GM23338 (cell line): ENCODE measurements at regions not wholly inside any gene's neighbourhood (a gene's known extent, or its start where the extent isn't known, plus 50 kb on each side); places are given as distances from the start of the nearest gene placed in this dataset.

Source experiments
- ATAC-seq: fragments of 200-7000 bp; cut with Tn5 transposase; 3 replicates; pipeline ENCODE4 v1.9.1; 2020
- DNase-seq: peaks from one replicate; pipeline ENCODE4 v3.0.0-alpha.2; 2015; ENCODE audit warnings: low spot score
- H2AFZ ChIP-seq: fragments of 200-600 bp; sonication (generic); 2 replicates; pipeline ENCODE4 v1.8.0; 2016; ENCODE audit warnings: antibody characterized with exemption, mild to moderate bottlenecking, moderate library complexity
- H3F3A ChIP-seq: fragments of 200-600 bp; sonication (generic); replicated peaks from 2 replicates; pipeline ENCODE4 v1.8.0; 2017; ENCODE audit warnings: antibody characterized with exemption, mixed run types, low read depth
- H3K27ac ChIP-seq: fragments of 200-600 bp; sonication (generic); 2 replicates; pipeline ENCODE4 v1.6.1; 2016; ENCODE audit warnings: low read depth
- H3K27me3 ChIP-seq: fragments of 200-600 bp; sonication (generic); 2 replicates; pipeline ENCODE4 v1.8.0; 2016; ENCODE audit warnings: mild to moderate bottlenecking, mixed run types, moderate library complexity; ENCODE audit not compliant: insufficient read depth
- H3K36me3 ChIP-seq: fragments of 200-600 bp; sonication (generic); 2 replicates; pipeline ENCODE4 v1.8.0; 2016; ENCODE audit warnings: mild to moderate bottlenecking; ENCODE audit not compliant: insufficient read depth
- H3K4me1 ChIP-seq: fragments of 200-600 bp; sonication (generic); 2 replicates; pipeline ENCODE4 v1.8.0; 2016; ENCODE audit warnings: mild to moderate bottlenecking, moderate library complexity; ENCODE audit not compliant: insufficient read depth
- H3K4me2 ChIP-seq: fragments of 200-600 bp; sonication (generic); 2 replicates; pipeline ENCODE4 v1.7.1; 2017; ENCODE audit warnings: mixed run types
- H3K4me3 ChIP-seq: fragments of 200-600 bp; sonication (generic); 2 replicates; pipeline ENCODE4 v1.6.1; 2016; ENCODE audit warnings: mixed run types
- H3K79me2 ChIP-seq: fragments of 200-600 bp; sonication (generic); replicated peaks from 2 replicates; pipeline ENCODE4 v1.8.0; 2017; ENCODE audit warnings: mild to moderate bottlenecking; ENCODE audit not compliant: insufficient read depth
- H3K9me2 ChIP-seq: fragments of 200-600 bp; sonication (generic); 2 replicates; pipeline ENCODE4 v1.8.0; 2017; ENCODE audit not compliant: insufficient read depth
- H4K20me1 ChIP-seq: fragments of 200-600 bp; sonication (generic); replicated peaks from 2 replicates; pipeline ENCODE4 v1.8.0; 2017; ENCODE audit warnings: mild to moderate bottlenecking; ENCODE audit not compliant: insufficient read depth
- H3K27ac Mint-ChIP-seq: 2 replicates; pipeline ENCODE4 v1.8.0; 2020; ENCODE audit warnings: inconsistent platforms, mild to moderate bottlenecking, moderate library complexity, mixed read lengths
- H3K27me3 Mint-ChIP-seq: 3 replicates; pipeline ENCODE4 v1.8.0; 2022; ENCODE audit warnings: low read depth, mild to moderate bottlenecking, moderate library complexity, mixed read lengths, inconsistent platforms; ENCODE audit not compliant: insufficient read depth, poor library complexity
- H3K36me3 Mint-ChIP-seq: 3 replicates; pipeline ENCODE4 v1.8.0; 2021; ENCODE audit warnings: low read depth, mild to moderate bottlenecking, inconsistent platforms, moderate library complexity, mixed read lengths
- H3K4me1 Mint-ChIP-seq: 3 replicates; pipeline ENCODE4 v1.8.0; 2020; ENCODE audit warnings: mild to moderate bottlenecking, inconsistent platforms, mixed read lengths
- H3K4me3 Mint-ChIP-seq: 3 replicates; pipeline ENCODE4 v1.8.0; 2021; ENCODE audit warnings: moderate library complexity, mild to moderate bottlenecking, inconsistent platforms, mixed read lengths
- H3K9me3 Mint-ChIP-seq: 3 replicates; pipeline ENCODE4 v1.8.0; 2020; ENCODE audit warnings: moderate library complexity, mild to moderate bottlenecking, inconsistent platforms, mixed read lengths
- CREB1 ChIP-seq: fragments of 250-450 bp; sonication (Bioruptor Pico); IDR thresholded peaks from 2 replicates; pipeline ENCODE4 v1.5.0; 2020; ENCODE audit warnings: low read depth, mild to moderate bottlenecking, moderate library complexity
- CTCF ChIP-seq, 2 experiments: fragments of 200-600 bp in 1 of 2; sonication (generic) in 1 of 2; conservative IDR thresholded peaks; 2 replicates each; pipeline versions ENCODE4 v1.5.1 to v1.6.1; 2016 to 2017; ENCODE audit warnings: antibody characterized with exemption in 2 of 2, low read depth in 2 of 2, mild to moderate bottlenecking in 2 of 2, moderate library complexity in 1 of 2
- ETS1 ChIP-seq: IDR thresholded peaks from 2 replicates; pipeline ENCODE4 v1.6.1; 2016; ENCODE audit warnings: antibody characterized with exemption
- EZH2 ChIP-seq: fragments of 200-600 bp; sonication (generic); IDR thresholded peaks from one replicate; pipeline ENCODE4 v1.8.0; 2017; ENCODE audit warnings: antibody characterized with exemption, mild to moderate bottlenecking, low read depth; ENCODE audit not compliant: unreplicated experiment
- EZH2phosphoT487 ChIP-seq: fragments of 200-600 bp; sonication (generic); IDR thresholded peaks from one replicate; pipeline ENCODE4 v1.8.1; 2018; ENCODE audit warnings: antibody characterized with exemption; ENCODE audit not compliant: unreplicated experiment
- JUNB ChIP-seq: IDR thresholded peaks from one replicate; pipeline ENCODE4 v1.6.1; 2016; ENCODE audit warnings: antibody characterized with exemption; ENCODE audit not compliant: unreplicated experiment
- NANOG ChIP-seq: IDR thresholded peaks from 2 replicates; pipeline ENCODE4 v1.6.1; 2016; ENCODE audit warnings: antibody characterized with exemption, borderline replicate concordance
- POLR2AphosphoS5 ChIP-seq: IDR thresholded peaks from 2 replicates; pipeline ENCODE4 v1.6.1; 2016; ENCODE audit warnings: antibody characterized with exemption, low read depth
- REST ChIP-seq: IDR thresholded peaks from one replicate; pipeline ENCODE4 v1.6.1; 2018; ENCODE audit warnings: antibody characterized with exemption; ENCODE audit not compliant: unreplicated experiment
- STAT1 ChIP-seq: IDR thresholded peaks from one replicate; pipeline ENCODE4 v1.6.1; 2016; ENCODE audit warnings: antibody characterized with exemption; ENCODE audit not compliant: unreplicated experiment
- ZNF114 ChIP-seq: fragments of 250-450 bp; sonication (Bioruptor Pico); IDR thresholded peaks from 2 replicates; pipeline ENCODE4 v1.5.0; 2020; ENCODE audit warnings: mild to moderate bottlenecking, moderate library complexity
- ZNF331 ChIP-seq: fragments of 250-450 bp; sonication (Bioruptor Pico); IDR thresholded peaks from 2 replicates; pipeline ENCODE4 v1.5.0; 2020; ENCODE audit warnings: low read depth, mild to moderate bottlenecking, moderate library complexity
- TF ChIP-seq, protein P1 (sequence below): fragments of 250-450 bp; sonication (Bioruptor Pico); IDR thresholded peaks from 2 replicates; pipeline ENCODE4 v1.5.0; 2020; ENCODE audit warnings: mild to moderate bottlenecking, moderate library complexity

DNA sequence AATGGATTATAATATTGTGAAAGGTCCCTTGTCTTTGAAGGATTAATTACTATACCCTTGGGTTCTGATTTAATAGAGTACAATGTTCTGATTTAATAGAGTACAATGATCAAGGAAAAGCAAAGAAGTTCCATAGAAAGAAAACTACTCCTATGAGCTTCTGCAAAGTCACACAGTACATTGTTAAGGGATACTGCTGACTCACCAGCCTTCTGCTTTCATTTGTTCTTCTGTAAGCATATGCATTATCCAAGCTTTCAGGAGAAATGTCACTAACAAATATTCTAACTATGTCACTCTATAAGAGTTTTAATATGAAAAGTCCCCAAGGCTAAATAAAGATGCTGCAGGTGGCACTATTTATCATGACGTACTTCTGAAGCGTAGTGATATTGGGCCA, 396.7 kb downstream of the RFC3 start:
- TF ChIP-seq CTCF (conservative IDR thresholded peaks at IDR 0.05; ENCODE audit: low read depth in 2 of 2) (no peak), ZNF114 (CRISPR knock-in tag) (no peak), REST (no peak), ZNF331 (CRISPR knock-in tag) (no peak), CREB1 (CRISPR knock-in tag) (no peak), NANOG (no peak), STAT1 (no peak), ETS1 (no peak), JUNB (no peak), EZH2phosphoT487 (no peak), EZH2 (no peak), POLR2AphosphoS5 (no peak)
- TF ChIP-seq, protein P1, sequence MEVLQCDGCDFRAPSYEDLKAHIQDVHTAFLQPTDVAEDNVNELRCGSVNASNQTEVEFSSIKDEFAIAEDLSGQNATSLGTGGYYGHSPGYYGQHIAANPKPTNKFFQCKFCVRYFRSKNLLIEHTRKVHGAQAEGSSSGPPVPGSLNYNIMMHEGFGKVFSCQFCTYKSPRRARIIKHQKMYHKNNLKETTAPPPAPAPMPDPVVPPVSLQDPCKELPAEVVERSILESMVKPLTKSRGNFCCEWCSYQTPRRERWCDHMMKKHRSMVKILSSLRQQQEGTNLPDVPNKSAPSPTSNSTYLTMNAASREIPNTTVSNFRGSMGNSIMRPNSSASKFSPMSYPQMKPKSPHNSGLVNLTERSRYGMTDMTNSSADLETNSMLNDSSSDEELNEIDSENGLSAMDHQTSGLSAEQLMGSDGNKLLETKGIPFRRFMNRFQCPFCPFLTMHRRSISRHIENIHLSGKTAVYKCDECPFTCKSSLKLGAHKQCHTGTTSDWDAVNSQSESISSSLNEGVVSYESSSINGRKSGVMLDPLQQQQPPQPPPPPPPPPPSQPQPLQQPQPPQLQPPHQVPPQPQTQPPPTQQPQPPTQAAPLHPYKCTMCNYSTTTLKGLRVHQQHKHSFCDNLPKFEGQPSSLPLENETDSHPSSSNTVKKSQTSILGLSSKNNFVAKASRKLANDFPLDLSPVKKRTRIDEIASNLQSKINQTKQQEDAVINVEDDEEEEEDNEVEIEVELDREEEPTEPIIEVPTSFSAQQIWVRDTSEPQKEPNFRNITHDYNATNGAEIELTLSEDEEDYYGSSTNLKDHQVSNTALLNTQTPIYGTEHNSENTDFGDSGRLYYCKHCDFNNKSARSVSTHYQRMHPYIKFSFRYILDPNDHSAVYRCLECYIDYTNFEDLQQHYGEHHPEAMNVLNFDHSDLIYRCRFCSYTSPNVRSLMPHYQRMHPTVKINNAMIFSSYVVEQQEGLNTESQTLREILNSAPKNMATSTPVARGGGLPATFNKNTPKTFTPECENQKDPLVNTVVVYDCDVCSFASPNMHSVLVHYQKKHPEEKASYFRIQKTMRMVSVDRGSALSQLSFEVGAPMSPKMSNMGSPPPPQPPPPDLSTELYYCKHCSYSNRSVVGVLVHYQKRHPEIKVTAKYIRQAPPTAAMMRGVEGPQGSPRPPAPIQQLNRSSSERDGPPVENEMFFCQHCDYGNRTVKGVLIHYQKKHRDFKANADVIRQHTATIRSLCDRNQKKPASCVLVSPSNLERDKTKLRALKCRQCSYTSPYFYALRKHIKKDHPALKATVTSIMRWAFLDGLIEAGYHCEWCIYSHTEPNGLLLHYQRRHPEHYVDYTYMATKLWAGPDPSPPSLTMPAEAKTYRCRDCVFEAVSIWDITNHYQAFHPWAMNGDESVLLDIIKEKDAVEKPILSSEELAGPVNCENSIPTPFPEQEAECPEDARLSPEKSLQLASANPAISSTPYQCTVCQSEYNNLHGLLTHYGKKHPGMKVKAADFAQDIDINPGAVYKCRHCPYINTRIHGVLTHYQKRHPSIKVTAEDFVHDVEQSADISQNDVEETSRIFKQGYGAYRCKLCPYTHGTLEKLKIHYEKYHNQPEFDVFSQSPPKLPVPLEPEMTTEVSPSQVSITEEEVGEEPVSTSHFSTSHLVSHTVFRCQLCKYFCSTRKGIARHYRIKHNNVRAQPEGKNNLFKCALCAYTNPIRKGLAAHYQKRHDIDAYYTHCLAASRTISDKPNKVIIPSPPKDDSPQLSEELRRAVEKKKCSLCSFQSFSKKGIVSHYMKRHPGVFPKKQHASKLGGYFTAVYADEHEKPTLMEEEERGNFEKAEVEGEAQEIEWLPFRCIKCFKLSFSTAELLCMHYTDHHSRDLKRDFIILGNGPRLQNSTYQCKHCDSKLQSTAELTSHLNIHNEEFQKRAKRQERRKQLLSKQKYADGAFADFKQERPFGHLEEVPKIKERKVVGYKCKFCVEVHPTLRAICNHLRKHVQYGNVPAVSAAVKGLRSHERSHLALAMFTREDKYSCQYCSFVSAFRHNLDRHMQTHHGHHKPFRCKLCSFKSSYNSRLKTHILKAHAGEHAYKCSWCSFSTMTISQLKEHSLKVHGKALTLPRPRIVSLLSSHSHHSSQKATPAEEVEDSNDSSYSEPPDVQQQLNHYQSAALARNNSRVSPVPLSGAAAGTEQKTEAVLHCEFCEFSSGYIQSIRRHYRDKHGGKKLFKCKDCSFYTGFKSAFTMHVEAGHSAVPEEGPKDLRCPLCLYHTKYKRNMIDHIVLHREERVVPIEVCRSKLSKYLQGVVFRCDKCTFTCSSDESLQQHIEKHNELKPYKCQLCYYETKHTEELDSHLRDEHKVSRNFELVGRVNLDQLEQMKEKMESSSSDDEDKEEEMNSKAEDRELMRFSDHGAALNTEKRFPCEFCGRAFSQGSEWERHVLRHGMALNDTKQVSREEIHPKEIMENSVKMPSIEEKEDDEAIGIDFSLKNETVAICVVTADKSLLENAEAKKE = no peak
- H3K4me3 ChIP-seq = no peak overlapping the region
- no peaks in the 10 kb centered on the region for H3K4me1 Mint-ChIP-seq
- no peak overlapping the region for H3K4me2 ChIP-seq
- peaks cover 16% of the 10 kb centered on the region for H3K9me2 ChIP-seq
- no peaks in the 10 kb centered on the region for H3K4me1 ChIP-seq
- no peaks in the 10 kb centered on the region for H3K79me2 ChIP-seq
- no peaks in the 10 kb centered on the region for H3K27me3 ChIP-seq
- no peak overlapping the region for H3K27ac Mint-ChIP-seq
- H3F3A ChIP-seq = no peaks in the 10 kb centered on the region
- DNase-seq (no peak), ATAC-seq (no peak)
- no peak overlapping the region for H3K4me3 Mint-ChIP-seq
- H3K36me3 Mint-ChIP-seq = no peaks in the 10 kb centered on the region
- no peaks in the 10 kb centered on the region for H3K36me3 ChIP-seq
- no peaks in the 10 kb centered on the region for H3K9me3 Mint-ChIP-seq
- no peaks in the 10 kb centered on the region for H3K27me3 Mint-ChIP-seq
- no peaks in the 10 kb centered on the region for H4K20me1 ChIP-seq
- H3K27ac ChIP-seq = no peak overlapping the region
- no peak overlapping the region for H2AFZ ChIP-seq
